PC-3 (cell line): ENCODE measurements at regions not wholly inside any gene's neighbourhood (a gene's known extent, or its start where the extent isn't known, plus 50 kb on each side); places are given as distances from the start of the nearest gene placed in this dataset.

Source experiments
- CTCF ChIP-seq: fragments of 300-600 bp; sonication (generic); conservative IDR thresholded peaks from 2 replicates; pipeline ENCODE4 v1.5.1; 2017; ENCODE audit warnings: antibody characterized with exemption, low read depth, mild to moderate bottlenecking, low read length
- EZH2 ChIP-seq: fragments of 300-600 bp; sonication (generic); IDR thresholded peaks from one replicate; pipeline ENCODE4 v1.6.1; 2017; ENCODE audit warnings: antibody characterized with exemption, mild to moderate bottlenecking, low read length; ENCODE audit not compliant: unreplicated experiment
- EZH2phosphoT487 ChIP-seq: fragments of 300-600 bp; sonication (generic); IDR thresholded peaks from 2 replicates; pipeline ENCODE4 v1.6.1; 2018; ENCODE audit warnings: mild to moderate bottlenecking, antibody characterized with exemption, low read length, borderline replicate concordance

GRCh38 chr20:11227602-11228001 is 553.8 kb upstream of the JAG1 start:
- TF ChIP-seq CTCF: no peak
- TF ChIP-seq EZH2phosphoT487: no peak
- TF ChIP-seq EZH2: no peak
